ENCODE measurements at regions not wholly inside any gene's neighbourhood (a gene's known extent, or its start where the extent isn't known, plus 50 kb on each side); places are given as distances from the start of the nearest gene placed in this dataset.

DNA sequence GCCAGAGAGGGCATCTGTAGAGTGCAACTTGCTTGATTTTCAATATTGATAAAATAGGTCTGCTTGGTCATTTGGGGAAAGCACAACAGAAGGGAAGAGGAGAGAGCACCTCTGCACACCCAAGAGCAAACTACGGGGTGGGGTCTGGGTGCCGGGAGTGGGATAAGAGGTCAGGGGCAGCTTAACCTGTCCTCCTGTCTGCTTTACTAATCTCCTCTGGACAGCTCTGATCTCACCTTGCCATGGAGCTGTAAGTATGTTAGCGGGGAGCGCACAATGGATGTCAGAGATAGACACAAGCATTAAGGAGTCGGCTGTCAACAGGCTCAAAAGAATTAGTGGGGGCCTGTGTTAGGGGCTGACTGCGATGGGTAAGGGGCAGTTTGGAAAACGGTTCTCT lies 328.7 kb downstream of the CYRIA start:
- no peak overlapping the region for H3K4me3 ChIP-seq (ENCODE audit: low read length)
- no peak for DNase-seq (ENCODE audit: low read depth)
- TF ChIP-seq, protein P1, sequence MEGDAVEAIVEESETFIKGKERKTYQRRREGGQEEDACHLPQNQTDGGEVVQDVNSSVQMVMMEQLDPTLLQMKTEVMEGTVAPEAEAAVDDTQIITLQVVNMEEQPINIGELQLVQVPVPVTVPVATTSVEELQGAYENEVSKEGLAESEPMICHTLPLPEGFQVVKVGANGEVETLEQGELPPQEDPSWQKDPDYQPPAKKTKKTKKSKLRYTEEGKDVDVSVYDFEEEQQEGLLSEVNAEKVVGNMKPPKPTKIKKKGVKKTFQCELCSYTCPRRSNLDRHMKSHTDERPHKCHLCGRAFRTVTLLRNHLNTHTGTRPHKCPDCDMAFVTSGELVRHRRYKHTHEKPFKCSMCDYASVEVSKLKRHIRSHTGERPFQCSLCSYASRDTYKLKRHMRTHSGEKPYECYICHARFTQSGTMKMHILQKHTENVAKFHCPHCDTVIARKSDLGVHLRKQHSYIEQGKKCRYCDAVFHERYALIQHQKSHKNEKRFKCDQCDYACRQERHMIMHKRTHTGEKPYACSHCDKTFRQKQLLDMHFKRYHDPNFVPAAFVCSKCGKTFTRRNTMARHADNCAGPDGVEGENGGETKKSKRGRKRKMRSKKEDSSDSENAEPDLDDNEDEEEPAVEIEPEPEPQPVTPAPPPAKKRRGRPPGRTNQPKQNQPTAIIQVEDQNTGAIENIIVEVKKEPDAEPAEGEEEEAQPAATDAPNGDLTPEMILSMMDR (IDR thresholded peaks at IDR 0.05; ENCODE audit: insufficient read depth, low read depth, low read length, missing control alignments), result no peak

DNA sequence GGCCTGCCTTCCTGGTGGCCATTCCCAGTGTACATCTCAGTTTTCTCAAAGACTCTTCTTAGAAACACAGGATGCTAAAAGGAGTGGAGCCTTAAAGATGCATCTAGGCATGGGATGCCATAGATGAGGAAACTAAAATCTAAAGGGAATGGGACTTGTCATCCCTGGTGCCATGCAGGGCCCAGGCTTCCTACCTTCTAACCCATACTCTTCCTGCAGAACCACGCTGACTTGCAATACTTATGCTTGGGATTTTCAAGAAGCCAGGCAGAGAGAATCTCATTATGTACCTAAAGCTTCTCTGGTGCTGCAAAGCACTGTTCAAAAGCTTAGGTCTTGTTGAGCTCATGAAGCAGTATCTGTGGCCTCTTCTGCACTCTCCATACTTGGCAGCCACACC lies 329.1 kb downstream of the CYRIA start:
- DNase-seq (ENCODE audit: low read depth), result no peak
- H3K4me3 ChIP-seq (ENCODE audit: low read length), result no peak overlapping the region
- TF ChIP-seq, protein P1 (IDR thresholded peaks at IDR 0.05; ENCODE audit: insufficient read depth, low read depth, low read length, missing control alignments), result no peak

DNA sequence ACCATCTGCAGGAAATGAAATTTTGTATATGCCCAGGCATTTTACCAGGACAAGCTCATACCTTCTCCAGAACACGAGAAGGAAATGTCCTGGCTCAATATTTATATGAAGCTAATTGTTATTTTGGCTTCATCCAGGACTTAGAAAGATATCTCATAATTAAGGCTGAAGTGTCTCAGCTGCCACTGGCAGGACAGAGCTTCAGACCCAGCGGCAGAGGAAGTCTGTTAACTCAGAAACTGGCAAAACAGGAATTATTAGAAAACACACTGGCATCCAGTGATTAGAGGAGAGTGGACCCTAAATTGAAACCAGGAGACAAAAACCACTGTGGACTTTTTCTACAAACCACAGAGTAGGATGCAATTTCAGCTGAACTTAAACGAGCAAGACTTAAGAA lies 329.7 kb downstream of the CYRIA start:
- H3K4me3 ChIP-seq (ENCODE audit: low read length), result no peak overlapping the region
- TF ChIP-seq, protein P1 (IDR thresholded peaks at IDR 0.05; ENCODE audit: insufficient read depth, low read depth, low read length, missing control alignments), result no peak
- no peak for DNase-seq (ENCODE audit: low read depth)

DNA sequence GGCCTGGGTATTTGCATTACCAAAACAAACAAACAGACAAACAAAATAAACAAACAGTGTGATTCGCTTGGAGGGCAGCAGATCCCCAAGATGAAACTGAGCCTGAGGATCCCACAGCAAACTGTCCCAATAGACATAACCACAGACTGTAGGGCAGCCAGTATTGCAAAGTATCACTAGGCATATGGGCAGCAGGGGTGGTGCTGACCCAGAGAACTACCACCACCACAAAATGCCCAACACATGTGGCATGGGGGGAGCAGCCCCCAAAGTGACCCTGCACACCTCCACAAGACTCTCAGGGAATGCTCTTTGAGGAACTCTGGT lies 330.1 kb downstream of the CYRIA start:
- no peak overlapping the region for H3K4me3 ChIP-seq (ENCODE audit: low read length)
- TF ChIP-seq, protein P1 (IDR thresholded peaks at IDR 0.05; ENCODE audit: insufficient read depth, low read depth, low read length, missing control alignments), result no peak
- no peak for DNase-seq (ENCODE audit: low read depth)

DNA sequence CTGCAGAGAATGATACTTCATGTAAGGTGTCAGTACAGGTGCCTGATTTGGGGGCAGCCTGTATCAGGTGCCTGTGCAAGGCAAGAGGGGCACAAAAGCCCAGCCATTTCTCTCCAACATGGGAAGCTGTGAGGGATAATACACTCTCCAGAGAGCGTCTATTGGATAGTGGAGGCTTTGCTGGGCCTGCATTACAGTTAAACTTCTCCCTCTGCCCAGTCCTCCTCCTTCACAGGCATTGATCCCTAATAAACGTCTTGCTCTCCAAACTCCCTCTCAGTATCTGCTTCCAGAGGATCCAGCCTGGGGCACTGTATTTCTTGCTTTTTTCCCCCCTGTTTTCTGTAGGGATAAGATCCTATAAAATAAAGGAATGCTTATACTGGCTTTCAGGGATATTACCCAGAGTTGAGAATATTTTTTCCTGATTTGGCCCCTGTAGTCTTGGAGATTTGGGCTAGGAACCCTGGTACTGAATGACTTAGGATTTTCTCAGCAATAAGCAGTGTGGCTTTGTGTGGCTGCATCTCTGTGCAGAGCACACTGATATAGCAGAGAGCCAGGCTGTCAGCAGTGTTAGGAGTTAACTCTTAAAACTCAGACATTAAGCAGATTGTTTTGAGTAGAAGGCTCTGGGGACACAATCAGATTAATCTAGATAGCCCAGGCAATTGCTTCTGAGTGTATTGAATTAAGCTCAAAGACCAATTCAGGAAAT lies 330.6 kb downstream of the CYRIA start:
- H3K4me3 ChIP-seq (ENCODE audit: low read length), result no peak overlapping the region
- DNase-seq (ENCODE audit: low read depth), result no peak
- TF ChIP-seq, protein P1 (IDR thresholded peaks at IDR 0.05; ENCODE audit: insufficient read depth, low read depth, low read length, missing control alignments), result no peak

DNA sequence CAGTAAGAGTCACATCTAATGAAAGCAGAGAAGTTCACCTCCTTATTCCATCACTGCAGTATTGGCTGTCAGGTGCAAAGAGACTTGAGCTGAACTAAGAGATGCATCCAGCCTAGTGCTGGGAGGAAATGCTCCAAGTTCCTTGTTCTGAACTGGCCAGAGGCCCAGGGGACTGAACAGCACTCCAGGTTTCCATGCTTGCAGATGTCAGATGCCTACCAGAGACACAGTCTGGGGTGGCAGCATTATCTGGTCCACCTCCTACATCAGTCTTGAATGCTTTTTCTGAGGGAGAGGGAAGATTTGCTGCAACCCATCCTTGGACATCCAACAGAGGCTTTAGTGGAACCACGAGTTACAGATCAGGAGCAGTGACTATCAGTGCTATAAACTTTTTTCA lies 331.3 kb downstream of the CYRIA start:
- no peak for DNase-seq (ENCODE audit: low read depth)
- no peak overlapping the region for H3K4me3 ChIP-seq (ENCODE audit: low read length)
- TF ChIP-seq, protein P1 (IDR thresholded peaks at IDR 0.05; ENCODE audit: insufficient read depth, low read depth, low read length, missing control alignments), result no peak

DNA sequence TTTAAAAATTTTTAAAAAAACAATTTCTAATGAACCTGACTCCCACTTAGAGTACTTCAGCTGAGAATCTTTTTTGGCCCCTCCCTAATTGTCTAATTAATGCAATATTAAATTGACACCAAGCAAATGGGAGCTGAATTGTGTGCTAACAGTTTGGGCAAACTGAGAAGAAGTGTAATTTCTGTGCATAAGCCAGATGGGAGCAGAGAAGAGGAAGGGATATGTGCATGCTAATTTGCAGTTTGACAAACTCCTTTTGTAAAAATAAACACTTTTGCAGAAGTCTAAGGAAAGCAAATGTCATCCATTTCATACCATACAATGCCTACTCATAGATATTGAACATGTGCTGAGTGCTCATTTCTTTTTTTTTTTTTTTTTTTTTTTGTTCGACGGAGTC lies 332.0 kb downstream of the CYRIA start:
- H3K4me3 ChIP-seq (ENCODE audit: low read length), result no peak overlapping the region
- no peak for DNase-seq (ENCODE audit: low read depth)
- TF ChIP-seq, protein P1 (IDR thresholded peaks at IDR 0.05; ENCODE audit: insufficient read depth, low read depth, low read length, missing control alignments), result no peak

Measured in epithelial cell of esophagus (primary cell).